ENCODE measurements at regions not wholly inside any gene's neighbourhood (a gene's known extent, or its start where the extent isn't known, plus 50 kb on each side); places are given as distances from the start of the nearest gene placed in this dataset.

GRCh38 chr5:10034001-10034400 lies 215.7 kb downstream of the ATPSCKMT start:
- no peaks in the 10 kb centered on the region for H3K4me1 ChIP-seq (ENCODE audit: control insufficient read depth, extremely low read depth, insufficient read depth, low read length)
- FAIRE-seq, result no peak
- H3K36me3 ChIP-seq (ENCODE audit: control insufficient read depth in 2 of 2, extremely low read depth in 1 of 2, insufficient read depth in 2 of 2, low read length in 2 of 2), result no peaks in the 10 kb centered on the region
- dilution Hi-C loops (cut with MboI; ENCODE audit: extremely low pct_ligation_motif_present, low sequenced_read_pairs), result no loop called here
- H3K9me3 ChIP-seq (ENCODE audit: control insufficient read depth, low read depth, low read length), result no peaks in the 10 kb centered on the region
- H4K20me1 ChIP-seq (ENCODE audit: control insufficient read depth, extremely low read depth, insufficient read depth, low read length), result no peaks in the 10 kb centered on the region
- no peaks in the 10 kb centered on the region for H3K27me3 ChIP-seq (ENCODE audit: control insufficient read depth, extremely low read depth, insufficient read depth, low read length)
- H3K9ac ChIP-seq (ENCODE audit: control insufficient read depth, extremely low read depth, insufficient read depth, low read length), result no peak overlapping the region
- no peak overlapping the region for H3K4me3 ChIP-seq (ENCODE audit: control insufficient read depth in 2 of 3, extremely low read depth in 1 of 3, insufficient read depth in 2 of 3, low read depth in 1 of 3, low read length in 3 of 3)
- no peak for DNase-seq (ENCODE audit: low read depth, low spot score)
- H3K27ac ChIP-seq (ENCODE audit: control insufficient read depth, insufficient read depth, low read length), result no peak overlapping the region
- H3K4me2 ChIP-seq (ENCODE audit: control insufficient read depth, extremely low read depth, insufficient read depth, low read depth, low read length), result no peak overlapping the region
- H3K79me2 ChIP-seq (ENCODE audit: control insufficient read depth, insufficient read depth, low read length), result no peaks in the 10 kb centered on the region
- no peak overlapping the region for H2AFZ ChIP-seq (ENCODE audit: control insufficient read depth, low read length)
- TF ChIP-seq CTCF (optimal IDR thresholded peaks at IDR 0.05 in 1 of 3, IDR thresholded peaks at IDR 0.05 in 1 of 3, conservative IDR thresholded peaks at IDR 0.05 in 1 of 3; ENCODE audit: extremely low read depth in 1 of 3, insufficient read depth in 2 of 3, low read length in 3 of 3) (no peak), EZH2 (IDR thresholded peaks at IDR 0.05; ENCODE audit: low read length) (no peak)
- no peaks in the 10 kb centered on the region for H3K9me1 ChIP-seq (ENCODE audit: control insufficient read depth, extremely low read depth, insufficient read depth, low read length)

- no peak for DNase-seq (ENCODE audit: low read depth, low spot score)
- no peaks in the 10 kb centered on the region for H3K27me3 ChIP-seq (ENCODE audit: control insufficient read depth, extremely low read depth, insufficient read depth, low read length)
- FAIRE-seq, result no peak
- no peaks in the 10 kb centered on the region for H3K4me1 ChIP-seq (ENCODE audit: control insufficient read depth, extremely low read depth, insufficient read depth, low read length)
- TF ChIP-seq EZH2 (IDR thresholded peaks at IDR 0.05; ENCODE audit: low read length) (no peak), CTCF (optimal IDR thresholded peaks at IDR 0.05 in 1 of 3, IDR thresholded peaks at IDR 0.05 in 1 of 3, conservative IDR thresholded peaks at IDR 0.05 in 1 of 3; ENCODE audit: extremely low read depth in 1 of 3, insufficient read depth in 2 of 3, low read length in 3 of 3) (no peak)
- H3K9me1 ChIP-seq (ENCODE audit: control insufficient read depth, extremely low read depth, insufficient read depth, low read length), result no peaks in the 10 kb centered on the region
- no peaks in the 10 kb centered on the region for H3K36me3 ChIP-seq (ENCODE audit: control insufficient read depth in 2 of 2, extremely low read depth in 1 of 2, insufficient read depth in 2 of 2, low read length in 2 of 2)
- no peaks in the 10 kb centered on the region for H4K20me1 ChIP-seq (ENCODE audit: control insufficient read depth, extremely low read depth, insufficient read depth, low read length)
- H3K4me3 ChIP-seq (ENCODE audit: control insufficient read depth in 2 of 3, extremely low read depth in 1 of 3, insufficient read depth in 2 of 3, low read depth in 1 of 3, low read length in 3 of 3), result no peak overlapping the region
- no peak overlapping the region for H2AFZ ChIP-seq (ENCODE audit: control insufficient read depth, low read length)
- no peak overlapping the region for H3K4me2 ChIP-seq (ENCODE audit: control insufficient read depth, extremely low read depth, insufficient read depth, low read depth, low read length)
- H3K79me2 ChIP-seq (ENCODE audit: control insufficient read depth, insufficient read depth, low read length), result no peaks in the 10 kb centered on the region
- no peak overlapping the region for H3K9ac ChIP-seq (ENCODE audit: control insufficient read depth, extremely low read depth, insufficient read depth, low read length)
- H3K9me3 ChIP-seq (ENCODE audit: control insufficient read depth, low read depth, low read length), result no peaks in the 10 kb centered on the region
- H3K27ac ChIP-seq (ENCODE audit: control insufficient read depth, insufficient read depth, low read length), result no peak overlapping the region
- dilution Hi-C loops (cut with MboI; ENCODE audit: extremely low pct_ligation_motif_present, low sequenced_read_pairs), result no loop called here
Observed at GRCh38 chr5:10031817-10032216, 217.9 kb downstream of the ATPSCKMT start.
